H1 (cell line): ENCODE measurements at regions not wholly inside any gene's neighbourhood (a gene's known extent, or its start where the extent isn't known, plus 50 kb on each side); places are given as distances from the start of the nearest gene placed in this dataset.

Experiments
- CTCF ChIA-PET: fragments of 300-600 bp; sonication (Branson Sonifier 250); formaldehyde crosslinking; loops from one replicate; lab custom pipeline; 2021; ENCODE audit not compliant: partially characterized antibody; lab: Charles Lee
- POLR2A ChIA-PET: fragments of 300-600 bp; sonication (Branson Sonifier 250); formaldehyde crosslinking; loops from one replicate; lab custom pipeline; 2021; ENCODE audit warnings: inconsistent platforms; ENCODE audit not compliant: partially characterized antibody; lab: Charles Lee
- DNase-seq, 2 experiments: peaks; one replicate each; pipeline versions ENCODE4 v3.0.0 to v3.0.0-alpha.2; 2010 to 2022; ENCODE audit warnings: low spot score in 2 of 2, low read depth in 1 of 2, mixed read lengths in 1 of 2
- FAIRE-seq: peaks from 2 replicates; lab custom pipeline; 2011; peaks lifted over from hg19 to GRCh38; lab: Jason Lieb, UNC
- H2AFZ ChIP-seq: 2 replicates; pipeline ENCODE4 v1.8.1; 2012; ENCODE audit warnings: low read length, inconsistent platforms
- H2AK5ac ChIP-seq: 2 replicates; pipeline ENCODE4 v1.6.1; 2013; ENCODE audit warnings: low read depth, low read length
- H2BK120ac ChIP-seq: replicated peaks from 2 replicates; pipeline ENCODE3; 2013; ENCODE audit warnings: low read depth, low read length, inconsistent platforms
- H2BK12ac ChIP-seq: 2 replicates; pipeline ENCODE4 v1.6.1; 2013; ENCODE audit warnings: low read depth, low read length
- H2BK15ac ChIP-seq: 2 replicates; pipeline ENCODE4 v1.6.1; 2013; ENCODE audit warnings: low read length
- H2BK20ac ChIP-seq: 2 replicates; pipeline ENCODE4 v1.6.1; 2013; ENCODE audit warnings: low read length
- H2BK5ac ChIP-seq: 2 replicates; pipeline ENCODE4 v1.6.1; 2013; ENCODE audit warnings: low read depth, low read length
- H3K14ac ChIP-seq: 2 replicates; pipeline ENCODE4 v1.6.1; 2013; ENCODE audit warnings: inconsistent platforms; ENCODE audit not compliant: insufficient read length
- H3K18ac ChIP-seq: 2 replicates; pipeline ENCODE4 v1.6.1; 2013; ENCODE audit warnings: low read length; ENCODE audit errors: extremely low read depth
- H3K23ac ChIP-seq: 2 replicates; pipeline ENCODE4 v1.6.1; 2013; ENCODE audit warnings: inconsistent platforms; ENCODE audit not compliant: insufficient read length
- H3K23me2 ChIP-seq: 2 replicates; pipeline ENCODE4 v1.6.1; 2013; ENCODE audit warnings: low read depth, low read length
- H3K27ac ChIP-seq: 2 replicates; pipeline ENCODE4 v1.6.1; 2011; ENCODE audit warnings: low read depth, low read length, inconsistent platforms
- H3K27me3 ChIP-seq, 4 experiments: replicated peaks in 1 of 4; 1 replicate in 1 of 4; 2 replicates in 3 of 4; pipeline versions ENCODE4 v1.6.1 to v1.8.1; 2011 to 2013; ENCODE audit warnings: low read length in 3 of 4, mild to moderate bottlenecking in 3 of 4, inconsistent platforms in 2 of 4, mixed read lengths in 2 of 4, moderate library complexity in 1 of 4; ENCODE audit not compliant: control insufficient read depth in 3 of 4, insufficient read depth in 3 of 4; ENCODE audit errors: extremely low read depth in 1 of 4
- H3K36me3 ChIP-seq, 4 experiments: 2 replicates each; pipeline versions ENCODE4 v1.6.1 to v1.8.1; 2011 to 2013; ENCODE audit warnings: mild to moderate bottlenecking in 4 of 4, low read length in 3 of 4, moderate library complexity in 2 of 4, control low read depth in 1 of 4, inconsistent platforms in 1 of 4; ENCODE audit not compliant: insufficient read depth in 4 of 4, control insufficient read depth in 2 of 4
- H3K4ac ChIP-seq: replicated peaks from 2 replicates; pipeline ENCODE3; 2013; ENCODE audit warnings: low read length, low read depth, mixed read lengths, inconsistent platforms; ENCODE audit not compliant: insufficient read length
- H3K4me1 ChIP-seq, 4 experiments: replicated peaks in 1 of 4; 1 replicate in 1 of 4; 2 replicates in 3 of 4; pipeline versions ENCODE4 v1.6.1 to v1.8.1; 2011 to 2013; ENCODE audit warnings: low read length in 3 of 4, inconsistent platforms in 2 of 4, mixed read lengths in 1 of 4; ENCODE audit not compliant: insufficient read depth in 4 of 4, control insufficient read depth in 3 of 4
- H3K4me2 ChIP-seq, 2 experiments: 2 replicates each; pipeline versions ENCODE4 v1.6.1 to v1.8.1; 2011 to 2013; ENCODE audit warnings: low read depth in 2 of 2, low read length in 2 of 2, control low read depth in 1 of 2, inconsistent platforms in 1 of 2, mild to moderate bottlenecking in 1 of 2; ENCODE audit not compliant: insufficient read depth in 1 of 2
- H3K4me3 ChIP-seq, 4 experiments: fragments of 200-600, 300-600 bp in 1 of 4; sonication (generic), shearing (Covaris generic), sonication (Bioruptor Twin) in 1 of 4; 2 replicates each; pipeline versions ENCODE4 v1.5.1 to v1.8.1; 2011 to 2016; ENCODE audit warnings: low read length in 4 of 4, low read depth in 3 of 4, control low read depth in 2 of 4, inconsistent platforms in 2 of 4, mild to moderate bottlenecking in 2 of 4, mixed read lengths in 1 of 4, moderate library complexity in 1 of 4; ENCODE audit not compliant: insufficient read depth in 2 of 4; ENCODE audit errors: extremely low read depth in 1 of 4
- H3K56ac ChIP-seq: replicated peaks from 2 replicates; pipeline ENCODE3; 2013; ENCODE audit warnings: low read depth, mild to moderate bottlenecking, mixed read lengths, low read length, inconsistent platforms; ENCODE audit not compliant: insufficient read length
- H3K79me1 ChIP-seq: 2 replicates; pipeline ENCODE4 v1.6.1; 2013; ENCODE audit warnings: low read depth, low read length, control low read depth
- H3K79me2 ChIP-seq, 2 experiments: 2 replicates each; pipeline versions ENCODE4 v1.6.1 to v1.8.1; 2012 to 2013; ENCODE audit warnings: low read length in 2 of 2, mild to moderate bottlenecking in 2 of 2, inconsistent platforms in 1 of 2; ENCODE audit not compliant: insufficient read depth in 2 of 2, control insufficient read depth in 1 of 2
- H3K9ac ChIP-seq, 4 experiments: replicated peaks in 1 of 4; 1 replicate in 1 of 4; 2 replicates in 3 of 4; pipeline versions ENCODE4 v1.6.1 to v1.8.1; 2011 to 2013; ENCODE audit warnings: low read depth in 3 of 4, low read length in 3 of 4, control low read depth in 2 of 4, mild to moderate bottlenecking in 2 of 4, moderate library complexity in 2 of 4, inconsistent platforms in 1 of 4; ENCODE audit errors: extremely low read depth in 1 of 4
- H3K9me3 ChIP-seq, 2 experiments: 2 replicates each; pipeline versions ENCODE4 v1.6.1 to v1.8.1; 2012 to 2013; ENCODE audit warnings: mild to moderate bottlenecking in 2 of 2, moderate library complexity in 2 of 2, control low read depth in 1 of 2, inconsistent platforms in 1 of 2, low read depth in 1 of 2, low read length in 1 of 2, mixed read lengths in 1 of 2; ENCODE audit not compliant: insufficient read depth in 2 of 2
- H4K20me1 ChIP-seq, 2 experiments: replicated peaks in 1 of 2; 2 replicates each; pipeline versions ENCODE3 to v1.8.1; 2011 to 2013; ENCODE audit warnings: inconsistent platforms in 2 of 2, low read length in 2 of 2, mild to moderate bottlenecking in 1 of 2; ENCODE audit not compliant: insufficient read depth in 2 of 2, control insufficient read depth in 1 of 2
- H4K5ac ChIP-seq: 2 replicates; pipeline ENCODE4 v1.6.1; 2013; ENCODE audit warnings: low read length, low read depth, mixed read lengths, inconsistent platforms; ENCODE audit not compliant: insufficient read length
- H4K8ac ChIP-seq: 2 replicates; pipeline ENCODE4 v1.8.0; 2013; ENCODE audit warnings: mild to moderate bottlenecking, moderate library complexity, low read length, inconsistent platforms; ENCODE audit not compliant: insufficient read depth; ENCODE audit errors: extremely low read depth
- H4K91ac ChIP-seq: replicated peaks from 2 replicates; pipeline ENCODE3; 2013; ENCODE audit warnings: low read length, mixed read lengths, inconsistent platforms; ENCODE audit not compliant: insufficient read length
- ATF2 ChIP-seq: IDR thresholded peaks from 2 replicates; pipeline ENCODE4 v1.6.1; 2012; ENCODE audit warnings: low read length, inconsistent platforms
- CBX8 ChIP-seq: fragments of 300-800, 300-1000 bp; sonication (generic); IDR thresholded peaks from 2 replicates; pipeline ENCODE4 v1.7.1; 2016; ENCODE audit warnings: low read depth, low read length, borderline replicate concordance
- CEBPB ChIP-seq: IDR thresholded peaks from 2 replicates; pipeline ENCODE4 v1.6.1; 2012; ENCODE audit warnings: low read depth, low read length
- CHD1 ChIP-seq: IDR thresholded peaks from 2 replicates; pipeline ENCODE4 v1.6.1; 2012; ENCODE audit warnings: low read depth, low read length, improper control_type of control experiment
- EP300 ChIP-seq, 2 experiments: IDR thresholded peaks; 1 replicate in 1 of 2; 2 replicates in 1 of 2; pipeline ENCODE4 v1.6.1; 2011 to 2012; ENCODE audit warnings: low read depth in 2 of 2, low read length in 2 of 2, mild to moderate bottlenecking in 2 of 2, borderline replicate concordance in 1 of 2, inconsistent platforms in 1 of 2, moderate library complexity in 1 of 2
- FOSL1 ChIP-seq: IDR thresholded peaks from 2 replicates; pipeline ENCODE4 v1.6.1; 2011; ENCODE audit warnings: mild to moderate bottlenecking, low read depth, low read length, moderate library complexity; ENCODE audit not compliant: insufficient read depth
- KDM5A ChIP-seq: fragments of 200-600 bp; IDR thresholded peaks from 2 replicates; pipeline ENCODE4 v1.7.1; 2012; ENCODE audit warnings: mild to moderate bottlenecking, low read length, inconsistent platforms, mixed read lengths
- NANOG ChIP-seq: IDR thresholded peaks from 2 replicates; pipeline ENCODE4 v1.6.1; 2011; ENCODE audit warnings: low read length, low read depth, mild to moderate bottlenecking, inconsistent platforms; ENCODE audit not compliant: insufficient read depth, poor library complexity, severe bottlenecking
- RFX5 ChIP-seq: IDR thresholded peaks from 2 replicates; pipeline ENCODE4 v1.6.1; 2011; ENCODE audit warnings: low read depth, low read length, improper control_type of control experiment, borderline replicate concordance
- SIN3A ChIP-seq, 2 experiments: IDR thresholded peaks in 1 of 2; conservative IDR thresholded peaks in 1 of 2; 2 replicates each; pipeline ENCODE4 v1.6.1; 2011 to 2012; ENCODE audit warnings: low read length in 2 of 2, improper control_type of control experiment in 1 of 2, low read depth in 1 of 2, mild to moderate bottlenecking in 1 of 2
- SRF ChIP-seq: IDR thresholded peaks from 2 replicates; pipeline ENCODE4 v1.6.1; 2011; ENCODE audit warnings: mild to moderate bottlenecking, low read depth, low read length, moderate library complexity
- USF2 ChIP-seq: IDR thresholded peaks from 2 replicates; pipeline ENCODE4 v1.6.1; 2011; ENCODE audit warnings: low read length, improper control_type of control experiment
- WGBS, 2 experiments: shearing (Covaris generic) in 1 of 2; methylation state at CpG; one replicate each; pipeline versions ENCODE4 v1.1.6 to v1.1.7; 2013 to 2015; ENCODE audit warnings: low lambda C conversion rate in 2 of 2, mixed read lengths in 2 of 2, inconsistent platforms in 1 of 2, low coverage in 1 of 2, missing lambda C conversion rate in 1 of 2; ENCODE audit not compliant: insufficient replicate concordance in 2 of 2, insufficient coverage in 1 of 2, insufficient read length in 1 of 2; ENCODE audit errors: extremely low coverage in 1 of 2, missing lambda C conversion rate in 1 of 2; 5-methylcytosine and 5-hydroxymethylcytosine counted together

- H2BK12ac ChIP-seq = no peak overlapping the region
- no peak overlapping the region for H3K18ac ChIP-seq
- H3K36me3 ChIP-seq = no peaks in the 10 kb centered on the region
- H2BK120ac ChIP-seq = no peak overlapping the region
- no peak for TF ChIP-seq FOSL1
- TF ChIP-seq NANOG = no peak
- no peak for TF ChIP-seq CHD1
- TF ChIP-seq RFX5 = no peak
- TF ChIP-seq ATF2 = no peak
- TF ChIP-seq USF2 = no peak
- no peak for TF ChIP-seq CBX8
- TF ChIP-seq CEBPB = no peak
- TF ChIP-seq KDM5A = no peak
- no peak for TF ChIP-seq SRF
- no peak for TF ChIP-seq SIN3A (conservative IDR thresholded peaks at IDR 0.05 in 1 of 2, IDR thresholded peaks at IDR 0.05 in 1 of 2; ENCODE audit: low read depth in 1 of 2, low read length in 2 of 2)
- no peak for TF ChIP-seq EP300 (IDR thresholded peaks at IDR 0.05; ENCODE audit: borderline replicate concordance in 1 of 2, low read depth in 2 of 2, low read length in 2 of 2)
- H2BK5ac ChIP-seq = no peak overlapping the region
- WGBS, 2 experiments = 67% methylated on average over 1 of the region's 1 CpG; no CpG with 5 or more reads in 1 of the 2 experiments
- no peak overlapping the region for H4K5ac ChIP-seq
- no peaks in the 10 kb centered on the region for H3K9me3 ChIP-seq
- no peaks in the 10 kb centered on the region for H3K79me2 ChIP-seq
- no peaks in the 10 kb centered on the region for H3K23me2 ChIP-seq
- CTCF ChIA-PET = no interaction called here
- H3K27ac ChIP-seq = no peak overlapping the region
- no peak overlapping the region for H3K4ac ChIP-seq
- DNase-seq (no peak), FAIRE-seq (no peak)
- no peaks in the 10 kb centered on the region for H3K4me1 ChIP-seq
- H4K20me1 ChIP-seq = no peaks in the 10 kb centered on the region
- no peak overlapping the region for H3K4me2 ChIP-seq
- H3K4me3 ChIP-seq = no peak overlapping the region
- H4K91ac ChIP-seq = no peak overlapping the region
- no peaks in the 10 kb centered on the region for H3K79me1 ChIP-seq
- H3K9ac ChIP-seq = no peak overlapping the region
- no peak overlapping the region for H3K14ac ChIP-seq
- H3K23ac ChIP-seq = no peak overlapping the region
- H3K56ac ChIP-seq = no peak overlapping the region
- no peak overlapping the region for H2AK5ac ChIP-seq
- H2BK20ac ChIP-seq = no peak overlapping the region
- POLR2A ChIA-PET = no interaction called here
- no peak overlapping the region for H4K8ac ChIP-seq
- H2BK15ac ChIP-seq = no peak overlapping the region
- no peaks in the 10 kb centered on the region for H3K27me3 ChIP-seq
- H2AFZ ChIP-seq = no peak overlapping the region
Observed at GRCh38 chr2:77642339-77642738, 120.2 kb upstream of the LRRTM4 start.
